Panc1 (cell line): ENCODE measurements at regions not wholly inside any gene's neighbourhood (a gene's known extent, or its start where the extent isn't known, plus 50 kb on each side); places are given as distances from the start of the nearest gene placed in this dataset.

Experiments
- ATAC-seq: fragments of 200-7000 bp; cut with Tn5 transposase; 2 replicates; pipeline ENCODE4 v1.9.1; 2020; ENCODE audit warnings: mild to moderate bottlenecking, moderate library complexity
- BruUV-seq: library from RNA; stranded (reverse); fragments of 400-500 nt; replicated peaks from 2 replicates; lab custom pipeline; 2021; lab: Mats Ljungman, UMichigan
- CTCF ChIA-PET: fragments of 300-600 bp; sonication (Branson Sonifier 250); formaldehyde crosslinking; loops from one replicate; lab custom pipeline; 2022; ENCODE audit warnings: antibody characterized with exemption; lab: Charles Lee
- POLR2A ChIA-PET: fragments of 300-600 bp; sonication (Branson Sonifier 250); formaldehyde crosslinking; loops from one replicate; lab custom pipeline; 2022; ENCODE audit warnings: antibody characterized with exemption; lab: Charles Lee
- DNase-seq: peaks from one replicate; pipeline ENCODE4 v3.0.0-alpha.2; 2010; ENCODE audit warnings: low read depth, low spot score
- H3K27ac ChIP-seq: 2 replicates; pipeline ENCODE4 v1.5.1; 2011; ENCODE audit warnings: mild to moderate bottlenecking, low read length, inconsistent platforms
- H3K27me3 ChIP-seq: fragments of 200-500 bp; sonication (Bioruptor generic); 2 replicates; pipeline ENCODE4 v1.6.0; 2014; ENCODE audit warnings: low read length, inconsistent platforms; ENCODE audit not compliant: control insufficient read depth, insufficient read depth
- H3K36me3 ChIP-seq: fragments of 200-500 bp; sonication (Bioruptor generic); 2 replicates; pipeline ENCODE4 v1.5.1; 2014; ENCODE audit warnings: inconsistent platforms, mild to moderate bottlenecking, low read length, moderate library complexity; ENCODE audit not compliant: control insufficient read depth, insufficient read depth
- H3K4me1 ChIP-seq: 2 replicates; pipeline ENCODE4 v1.5.1; 2011; ENCODE audit warnings: inconsistent platforms, mild to moderate bottlenecking, low read length, moderate library complexity; ENCODE audit not compliant: control insufficient read depth, insufficient read depth
- H3K4me3 ChIP-seq, 2 experiments: 2 replicates each; pipeline ENCODE4 v1.5.1; 2011 to 2012; ENCODE audit warnings: low read depth in 2 of 2, low read length in 2 of 2, mild to moderate bottlenecking in 2 of 2, inconsistent platforms in 1 of 2, moderate library complexity in 1 of 2
- H3K9me3 ChIP-seq: fragments of 200-500 bp; sonication (Bioruptor generic); 2 replicates; pipeline ENCODE4 v1.5.1; 2014; ENCODE audit warnings: low read depth, mild to moderate bottlenecking, inconsistent platforms, low read length, moderate library complexity; ENCODE audit not compliant: control insufficient read depth, insufficient read depth
- CTCF ChIP-seq: fragments of 450-650 bp; IDR thresholded peaks from 2 replicates; pipeline ENCODE4 v1.5.1; 2017; ENCODE audit warnings: mild to moderate bottlenecking
- POLR2AphosphoS5 ChIP-seq: IDR thresholded peaks from 2 replicates; pipeline ENCODE4 v1.6.1; 2012; ENCODE audit warnings: mild to moderate bottlenecking, low read depth, low read length, moderate library complexity
- REST ChIP-seq, 2 experiments: IDR thresholded peaks; 2 replicates each; pipeline ENCODE4 v1.6.1; 2011 to 2012; ENCODE audit warnings: low read depth in 2 of 2, control low read depth in 1 of 2, low read length in 1 of 2, mild to moderate bottlenecking in 1 of 2, moderate library complexity in 1 of 2; ENCODE audit not compliant: insufficient read depth in 1 of 2
- SIN3A ChIP-seq: IDR thresholded peaks from 2 replicates; pipeline ENCODE4 v1.6.1; 2012; ENCODE audit warnings: low read depth, mild to moderate bottlenecking, low read length, moderate library complexity, borderline replicate concordance; ENCODE audit not compliant: insufficient read depth
- TCF7L2 ChIP-seq: IDR thresholded peaks from 2 replicates; pipeline ENCODE4 v1.6.1; 2011; ENCODE audit warnings: mild to moderate bottlenecking, low read depth, low read length, inconsistent platforms
- in situ Hi-C: cut with HindIII; loops from 2 replicates; pipeline ENCODE4 v1.10.0; 2016; ENCODE audit warnings: low sequenced_read_pairs, low pct_unique_long_range_greater_than_20kb
- intact Hi-C: fragments of 100-400 bp; cut with micrococcal nuclease; formaldehyde crosslinking; loops from one replicate; pipeline ENCODE4 v1.10.0; 2022; ENCODE audit not compliant: unreplicated experiment

- ChIA-PET CTCF (no interaction called here), POLR2A (no interaction called here)
- Histone ChIP-seq H3K4me1 (no peaks in the 10 kb centered on the region), H3K27me3 (peaks cover 2% of the 10 kb centered on the region), H3K27ac (no peak overlapping the region), H3K9me3 (no peaks in the 10 kb centered on the region), H3K36me3 (no peaks in the 10 kb centered on the region), H3K4me3 (no peak overlapping the region)
- in situ Hi-C loops, result no loop called here
- no peak for ATAC-seq
- TF ChIP-seq SIN3A, result no peak
- no peak for TF ChIP-seq TCF7L2
- TF ChIP-seq CTCF, result no peak
- no peak for TF ChIP-seq POLR2AphosphoS5
- TF ChIP-seq REST (IDR thresholded peaks at IDR 0.05; ENCODE audit: insufficient read depth in 1 of 2, low read depth in 2 of 2, low read length in 1 of 2), result no peak
- DNase-seq, result no peak
- no TSS peak for BruUV-seq
- intact Hi-C loops, result no loop called here
Observed at GRCh38 chr3:31240466-31240865, 292.3 kb upstream of the STT3B start.

GRCh38 chr3:31240874-31241273 is 291.9 kb upstream of the STT3B start:
- no peak for DNase-seq
- ATAC-seq, result no peak
- ChIA-PET POLR2A (no interaction called here), CTCF (no interaction called here)
- TF ChIP-seq SIN3A, result no peak
- Histone ChIP-seq H3K36me3 (no peaks in the 10 kb centered on the region), H3K27me3 (peaks cover 2% of the 10 kb centered on the region), H3K27ac (no peak overlapping the region), H3K4me3 (no peak overlapping the region), H3K4me1 (no peaks in the 10 kb centered on the region), H3K9me3 (no peaks in the 10 kb centered on the region)
- intact Hi-C loops (no loop called here), in situ Hi-C loops (no loop called here)
- no TSS peak for BruUV-seq

GRCh38 chr3:31241533-31241932 is 291.2 kb upstream of the STT3B start:
- CTCF ChIA-PET, result no interaction called here
- peaks cover 2% of the 10 kb centered on the region; the same call in 1 of the 2 replicates for H3K27me3 ChIP-seq
- POLR2A ChIA-PET, result no interaction called here
- H3K27ac ChIP-seq, result no peak overlapping the region
- in situ Hi-C loops, result no loop called here
- ATAC-seq (no peak), DNase-seq (no peak)
- H3K9me3 ChIP-seq, result no peaks in the 10 kb centered on the region
- H3K36me3 ChIP-seq, result no peaks in the 10 kb centered on the region
- no peak for TF ChIP-seq CTCF
- TF ChIP-seq SIN3A, result no peak
- TF ChIP-seq TCF7L2, result no peak
- no peak for TF ChIP-seq POLR2AphosphoS5
- TF ChIP-seq REST (IDR thresholded peaks at IDR 0.05; ENCODE audit: insufficient read depth in 1 of 2, low read depth in 2 of 2, low read length in 1 of 2), result no peak
- H3K4me1 ChIP-seq, result no peaks in the 10 kb centered on the region
- intact Hi-C loops, result no loop called here
- BruUV-seq, result no TSS peak
- no peak overlapping the region for H3K4me3 ChIP-seq
